GM23248 (cell line): ENCODE measurements at regions not wholly inside any gene's neighbourhood (a gene's known extent, or its start where the extent isn't known, plus 50 kb on each side); places are given as distances from the start of the nearest gene placed in this dataset.

Experiments
- EZH2 ChIP-seq: fragments of 200-600 bp; sonication (generic); IDR thresholded peaks from 2 replicates; pipeline ENCODE4 v1.6.1; 2018; ENCODE audit warnings: antibody characterized with exemption, mild to moderate bottlenecking; ENCODE audit not compliant: insufficient read depth, poor library complexity, severe bottlenecking
- EZH2phosphoT487 ChIP-seq: fragments of 200-600 bp; sonication (generic); IDR thresholded peaks from 2 replicates; pipeline ENCODE4 v1.6.1; 2018; ENCODE audit warnings: antibody characterized with exemption, moderate library complexity, mild to moderate bottlenecking, low read depth; ENCODE audit not compliant: insufficient read depth

- TF ChIP-seq EZH2phosphoT487 (no peak), EZH2 (no peak)
Measured at GRCh38 chr2:2872713-2873449, 504.7 kb downstream of the EIPR1 start.
